ENCODE measurements at regions not wholly inside any gene's neighbourhood (a gene's known extent, or its start where the extent isn't known, plus 50 kb on each side); places are given as distances from the start of the nearest gene placed in this dataset.

DNA sequence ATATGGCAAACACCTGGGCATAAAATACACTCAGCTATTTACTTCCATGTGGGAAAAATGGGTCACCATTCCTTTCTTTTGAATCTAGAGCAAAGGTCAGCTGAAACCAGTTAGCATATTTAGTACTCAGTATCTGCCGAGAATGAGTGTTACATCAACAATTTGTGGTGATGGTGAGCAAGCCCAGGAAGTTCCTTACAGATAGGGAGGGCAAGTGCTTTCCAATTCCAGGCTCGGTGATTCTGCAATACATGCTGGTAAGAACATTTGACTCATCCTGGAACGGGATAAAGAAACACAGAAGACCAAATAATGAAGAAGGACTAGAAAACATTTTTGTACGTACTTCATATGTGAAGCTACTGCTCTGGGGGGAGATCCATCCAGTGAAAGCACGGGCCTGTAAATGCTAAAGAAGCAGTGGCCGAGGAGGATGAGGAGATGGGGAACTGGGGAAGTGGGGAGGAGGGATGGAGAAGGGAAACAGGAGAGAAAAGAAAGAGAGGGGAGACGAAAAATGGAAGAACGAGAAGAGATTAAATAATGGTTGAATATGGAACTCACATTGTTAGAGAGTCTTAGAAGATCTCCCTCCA is 251.9 kb downstream of the TTC32 start:
- no peaks in the 10 kb centered on the region for H3K9me3 Mint-ChIP-seq (ENCODE audit: unreplicated experiment)
- H3K36me3 Mint-ChIP-seq (ENCODE audit: low read depth, unreplicated experiment) = no peaks in the 10 kb centered on the region
- no peak for DNase-seq (ENCODE audit: low spot score)
- no peak overlapping the region for H3K4me3 Mint-ChIP-seq (ENCODE audit: unreplicated experiment)
- TF ChIP-seq, protein P1, sequence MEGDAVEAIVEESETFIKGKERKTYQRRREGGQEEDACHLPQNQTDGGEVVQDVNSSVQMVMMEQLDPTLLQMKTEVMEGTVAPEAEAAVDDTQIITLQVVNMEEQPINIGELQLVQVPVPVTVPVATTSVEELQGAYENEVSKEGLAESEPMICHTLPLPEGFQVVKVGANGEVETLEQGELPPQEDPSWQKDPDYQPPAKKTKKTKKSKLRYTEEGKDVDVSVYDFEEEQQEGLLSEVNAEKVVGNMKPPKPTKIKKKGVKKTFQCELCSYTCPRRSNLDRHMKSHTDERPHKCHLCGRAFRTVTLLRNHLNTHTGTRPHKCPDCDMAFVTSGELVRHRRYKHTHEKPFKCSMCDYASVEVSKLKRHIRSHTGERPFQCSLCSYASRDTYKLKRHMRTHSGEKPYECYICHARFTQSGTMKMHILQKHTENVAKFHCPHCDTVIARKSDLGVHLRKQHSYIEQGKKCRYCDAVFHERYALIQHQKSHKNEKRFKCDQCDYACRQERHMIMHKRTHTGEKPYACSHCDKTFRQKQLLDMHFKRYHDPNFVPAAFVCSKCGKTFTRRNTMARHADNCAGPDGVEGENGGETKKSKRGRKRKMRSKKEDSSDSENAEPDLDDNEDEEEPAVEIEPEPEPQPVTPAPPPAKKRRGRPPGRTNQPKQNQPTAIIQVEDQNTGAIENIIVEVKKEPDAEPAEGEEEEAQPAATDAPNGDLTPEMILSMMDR (IDR thresholded peaks at IDR 0.05; ENCODE audit: unreplicated experiment) = no peak
- no peaks in the 10 kb centered on the region for H3K4me1 Mint-ChIP-seq (ENCODE audit: unreplicated experiment)
- H3K27ac Mint-ChIP-seq (ENCODE audit: unreplicated experiment) = no peak overlapping the region
- H3K27me3 Mint-ChIP-seq (ENCODE audit: unreplicated experiment) = peaks cover 9% of the 10 kb centered on the region

DNA sequence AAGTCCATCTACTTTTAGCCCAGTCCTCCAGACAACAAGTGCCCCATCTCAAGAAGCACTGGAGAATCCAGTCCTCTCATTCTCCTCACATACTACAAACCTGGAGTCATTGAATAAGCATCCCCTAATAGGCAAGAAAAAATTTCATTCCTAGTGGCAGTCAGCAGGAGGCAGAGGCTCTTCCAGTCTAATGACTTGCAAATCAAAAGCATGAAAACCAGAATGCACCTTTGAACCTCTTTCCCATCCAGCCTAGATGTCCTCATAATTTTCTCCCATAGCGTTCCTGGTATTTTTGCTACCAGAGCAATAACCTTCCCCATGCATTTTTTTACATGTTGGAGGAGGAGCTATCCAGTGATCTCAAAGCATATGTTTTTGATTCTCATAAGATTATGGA is 252.6 kb downstream of the TTC32 start:
- TF ChIP-seq, protein P1 (IDR thresholded peaks at IDR 0.05; ENCODE audit: unreplicated experiment) = no peak
- H3K4me3 Mint-ChIP-seq (ENCODE audit: unreplicated experiment) = no peak overlapping the region
- peaks cover 9% of the 10 kb centered on the region for H3K27me3 Mint-ChIP-seq (ENCODE audit: unreplicated experiment)
- no peaks in the 10 kb centered on the region for H3K4me1 Mint-ChIP-seq (ENCODE audit: unreplicated experiment)
- H3K36me3 Mint-ChIP-seq (ENCODE audit: low read depth, unreplicated experiment) = no peaks in the 10 kb centered on the region
- no peak overlapping the region for H3K27ac Mint-ChIP-seq (ENCODE audit: unreplicated experiment)
- no peaks in the 10 kb centered on the region for H3K9me3 Mint-ChIP-seq (ENCODE audit: unreplicated experiment)
- no peak for DNase-seq (ENCODE audit: low spot score)

DNA sequence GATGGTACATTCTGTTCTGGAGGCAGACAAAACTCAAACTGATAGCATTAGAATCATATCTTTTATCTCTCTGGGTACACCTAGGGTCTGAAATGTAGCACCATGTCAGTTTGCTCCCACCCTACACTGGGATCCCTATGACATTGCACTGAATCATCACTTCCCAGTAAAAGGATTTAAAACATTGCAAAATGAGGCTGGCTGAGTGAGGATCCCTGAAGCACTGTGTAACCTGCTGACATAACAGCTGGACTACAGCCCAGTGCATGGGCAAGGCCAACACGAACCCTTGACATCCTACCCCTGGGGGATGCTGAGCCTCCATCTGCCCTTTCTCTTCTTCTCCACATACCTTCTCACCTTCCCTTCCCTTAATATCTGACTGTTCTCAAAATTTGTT is 253.2 kb downstream of the TTC32 start:
- DNase-seq (ENCODE audit: low spot score) = no peak
- Mint-ChIP-seq H3K4me1 (ENCODE audit: unreplicated experiment) (no peaks in the 10 kb centered on the region), H3K27me3 (ENCODE audit: unreplicated experiment) (peaks cover 9% of the 10 kb centered on the region), H3K4me3 (ENCODE audit: unreplicated experiment) (no peak overlapping the region), H3K36me3 (ENCODE audit: low read depth, unreplicated experiment) (no peaks in the 10 kb centered on the region), H3K9me3 (ENCODE audit: unreplicated experiment) (no peaks in the 10 kb centered on the region), H3K27ac (ENCODE audit: unreplicated experiment) (no peak overlapping the region)
- TF ChIP-seq, protein P1 (IDR thresholded peaks at IDR 0.05; ENCODE audit: unreplicated experiment) = no peak

DNA sequence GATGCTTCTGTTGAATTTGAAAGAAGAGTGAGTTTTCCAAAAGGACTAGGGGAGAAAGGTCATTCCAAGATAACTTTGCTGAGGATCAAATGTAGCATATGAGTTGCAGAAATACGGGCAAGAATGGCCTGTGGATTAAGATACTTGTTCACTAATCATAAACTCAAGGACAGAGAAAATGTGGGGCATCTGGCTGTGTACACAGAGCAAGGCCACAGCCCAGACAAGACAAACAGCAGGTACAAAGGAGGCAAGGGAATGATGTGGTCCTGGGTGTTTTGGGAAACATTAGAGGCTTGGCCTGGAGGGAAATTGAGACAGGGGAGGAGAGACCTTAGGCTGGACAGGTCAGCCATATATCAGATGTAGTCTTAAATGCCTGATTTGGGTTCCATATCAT is 254.8 kb downstream of the TTC32 start:
- Mint-ChIP-seq H3K27me3 (ENCODE audit: unreplicated experiment) (peaks cover 9% of the 10 kb centered on the region), H3K4me3 (ENCODE audit: unreplicated experiment) (no peak overlapping the region), H3K36me3 (ENCODE audit: low read depth, unreplicated experiment) (no peaks in the 10 kb centered on the region), H3K27ac (ENCODE audit: unreplicated experiment) (no peak overlapping the region), H3K4me1 (ENCODE audit: unreplicated experiment) (no peaks in the 10 kb centered on the region), H3K9me3 (ENCODE audit: unreplicated experiment) (no peaks in the 10 kb centered on the region)
- DNase-seq (ENCODE audit: low spot score) = no peak
- TF ChIP-seq, protein P1 (IDR thresholded peaks at IDR 0.05; ENCODE audit: unreplicated experiment) = no peak

DNA sequence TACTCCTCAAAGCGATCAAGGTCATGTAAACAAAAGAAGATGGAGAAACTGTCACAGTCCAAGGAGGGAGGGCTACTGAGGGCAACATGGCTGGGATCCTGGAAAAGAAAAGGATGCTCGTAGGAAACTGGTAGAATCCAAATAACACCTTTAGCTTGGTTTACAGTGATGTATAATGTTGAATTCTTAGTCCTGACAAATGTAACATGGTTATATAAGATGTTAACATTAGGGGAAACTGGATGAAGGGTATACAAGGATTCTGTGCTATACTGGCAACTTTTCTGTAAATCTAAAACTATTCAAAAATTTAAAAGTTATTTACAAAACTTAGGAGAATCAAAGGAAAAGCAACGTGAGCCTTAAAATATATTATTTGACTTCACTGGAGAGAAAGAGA is 257.0 kb downstream of the TTC32 start:
- no peak for DNase-seq (ENCODE audit: low spot score)
- Mint-ChIP-seq H3K36me3 (ENCODE audit: low read depth, unreplicated experiment) (no peaks in the 10 kb centered on the region), H3K9me3 (ENCODE audit: unreplicated experiment) (no peaks in the 10 kb centered on the region), H3K27ac (ENCODE audit: unreplicated experiment) (no peak overlapping the region), H3K4me1 (ENCODE audit: unreplicated experiment) (no peaks in the 10 kb centered on the region), H3K27me3 (ENCODE audit: unreplicated experiment) (no peaks in the 10 kb centered on the region), H3K4me3 (ENCODE audit: unreplicated experiment) (no peak overlapping the region)
- TF ChIP-seq, protein P1 (IDR thresholded peaks at IDR 0.05; ENCODE audit: unreplicated experiment) = no peak
